Amniotic stem cell (primary cell): ENCODE measurements at regions not wholly inside any gene's neighbourhood (a gene's known extent, or its start where the extent isn't known, plus 50 kb on each side); places are given as distances from the start of the nearest gene placed in this dataset.
"Not testable (repeated sequence)": the region's sequence is repeated elsewhere in the genome, so short reads cannot be mapped to it uniquely, and the experiment has no call there.

Experiments
- DNase-seq: peaks from one replicate; lab custom pipeline; 2025; lab: John Stamatoyannopoulos, UW

DNA sequence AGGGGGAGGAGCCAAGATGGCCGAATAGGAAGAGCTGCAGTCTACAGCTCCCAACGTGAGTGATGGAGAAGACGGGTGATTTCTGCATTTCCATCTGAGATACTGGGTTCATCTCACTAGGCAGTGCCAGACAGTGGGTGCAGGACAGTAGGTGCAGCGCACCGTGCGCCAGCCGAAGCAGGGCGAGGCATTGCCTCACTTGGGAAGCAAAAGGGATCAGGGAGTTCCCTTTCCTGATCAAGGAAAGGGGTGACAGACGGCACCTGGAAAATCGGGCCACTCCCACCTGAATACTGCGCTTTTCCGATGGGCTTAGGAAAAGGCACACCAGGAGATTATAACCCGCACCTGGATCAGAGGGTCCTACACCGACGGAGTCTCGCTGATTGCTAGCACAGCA is 121.1 kb upstream of the SESTD1 start:
- DNase-seq, result not testable (repeated sequence)

DNA sequence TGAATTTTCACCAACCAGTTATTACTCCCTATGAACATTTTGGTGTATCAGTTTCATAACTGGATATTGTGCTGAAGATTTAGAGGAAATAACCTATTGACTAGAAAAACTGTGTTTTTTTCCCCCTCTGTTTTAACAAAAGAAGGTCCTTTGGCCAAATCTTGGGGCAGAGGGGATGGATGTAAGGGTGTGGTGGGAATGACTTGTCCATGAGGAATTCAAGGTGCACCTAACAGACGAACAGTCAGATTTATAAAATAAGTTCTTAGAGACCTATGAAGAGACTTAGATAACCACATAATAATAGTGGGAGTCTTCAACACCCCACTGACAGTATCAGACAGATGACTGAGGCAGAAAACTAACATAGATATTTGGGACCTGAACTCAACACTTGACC is 119.3 kb upstream of the SESTD1 start:
- DNase-seq, result no peak

DNA sequence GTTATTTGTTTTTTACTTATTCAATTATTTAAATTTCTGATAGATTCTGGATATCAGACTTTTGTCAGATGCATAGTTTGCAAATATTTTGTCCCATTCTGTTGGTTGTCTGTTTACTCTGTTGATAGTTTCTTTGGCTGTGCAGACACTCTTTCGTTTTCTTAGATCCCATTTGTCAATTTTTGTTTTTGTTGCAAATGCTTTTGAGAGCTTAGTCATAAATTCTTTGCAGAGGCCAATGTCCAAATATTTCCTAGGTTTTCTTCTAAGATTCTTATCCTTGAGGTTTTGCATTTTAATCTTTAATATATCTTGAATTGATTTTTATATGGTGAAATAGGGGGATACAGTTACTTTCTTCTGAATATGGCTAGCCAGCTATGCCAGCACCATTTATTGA is 112.7 kb upstream of the SESTD1 start:
- no peak for DNase-seq

DNA sequence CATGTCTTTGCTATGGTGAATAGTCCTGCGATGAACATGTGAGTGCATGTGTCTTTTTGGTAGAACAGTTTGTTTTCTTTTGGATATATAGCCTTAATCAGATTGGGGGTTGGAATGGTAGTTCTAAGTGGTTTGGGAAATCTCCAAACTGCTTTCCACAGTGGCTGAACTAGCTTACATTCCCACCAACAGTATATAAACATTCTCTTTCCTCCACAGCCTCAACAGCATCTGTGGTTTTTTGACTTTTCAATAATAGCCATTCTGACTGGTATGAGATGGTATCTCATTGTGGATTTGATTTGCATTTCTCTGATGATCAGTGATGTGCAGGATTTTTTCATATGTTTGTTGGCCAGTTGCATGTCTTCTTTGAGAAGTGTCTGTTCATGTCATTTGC is 112.2 kb upstream of the SESTD1 start:
- DNase-seq, result no peak

DNA sequence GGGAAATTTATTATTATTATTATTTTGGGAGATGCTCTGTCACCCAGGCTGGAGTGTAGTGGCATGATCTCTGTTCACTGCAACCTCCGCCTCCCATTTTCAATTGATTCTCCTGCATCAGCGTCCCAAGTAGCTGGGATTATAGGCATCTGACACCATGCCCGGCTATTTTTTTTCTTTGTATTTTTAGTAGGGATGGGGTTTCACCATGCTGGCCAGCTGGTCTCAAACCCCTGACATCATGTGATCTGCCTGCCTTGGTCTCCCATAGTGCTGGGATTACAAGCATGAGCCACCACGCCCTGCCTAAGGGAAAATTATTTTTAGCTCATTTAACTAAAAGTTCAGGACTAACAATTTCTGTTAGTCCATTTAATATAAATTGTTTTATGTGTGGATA is 109.2 kb upstream of the SESTD1 start:
- DNase-seq, result no peak

DNA sequence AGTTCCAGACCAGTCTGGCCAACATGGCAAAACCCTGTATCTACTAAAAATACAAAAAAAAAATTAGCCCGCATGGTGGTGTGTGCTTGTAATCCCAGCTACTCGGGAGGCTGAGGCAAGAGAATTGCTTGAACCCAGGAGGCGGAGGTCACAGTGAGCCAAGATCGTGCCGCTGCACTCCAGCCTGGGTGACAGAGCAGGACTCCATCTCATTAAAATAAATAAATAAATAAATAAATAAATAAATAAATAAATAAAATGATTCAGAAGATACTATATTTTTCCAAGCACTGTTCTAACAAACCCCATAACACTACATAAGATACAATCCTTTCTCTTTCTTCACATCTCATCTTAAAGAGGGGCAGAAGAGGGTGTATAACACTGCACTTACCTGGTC is 100.9 kb upstream of the SESTD1 start:
- not testable (repeated sequence) for DNase-seq

DNA sequence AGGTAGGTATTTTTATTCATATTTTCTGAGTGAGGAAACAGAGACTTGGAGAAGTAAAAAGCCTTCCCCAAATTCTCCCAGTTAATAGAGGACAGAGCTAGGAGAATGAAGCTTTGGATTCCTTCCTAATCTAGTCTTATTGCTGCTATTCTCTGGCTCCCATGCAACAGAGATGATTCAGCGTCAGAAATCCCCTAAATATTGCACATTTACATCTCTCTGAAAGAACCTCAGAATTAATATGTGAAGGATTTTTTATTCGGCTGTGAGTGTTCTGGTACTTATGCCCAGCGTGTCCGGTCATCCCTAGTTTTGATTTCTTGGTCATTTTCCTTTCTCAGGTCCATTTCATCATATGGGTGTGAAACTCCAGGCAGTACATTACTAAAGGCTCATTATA is 91.2 kb upstream of the SESTD1 start:
- DNase-seq, result no peak

DNA sequence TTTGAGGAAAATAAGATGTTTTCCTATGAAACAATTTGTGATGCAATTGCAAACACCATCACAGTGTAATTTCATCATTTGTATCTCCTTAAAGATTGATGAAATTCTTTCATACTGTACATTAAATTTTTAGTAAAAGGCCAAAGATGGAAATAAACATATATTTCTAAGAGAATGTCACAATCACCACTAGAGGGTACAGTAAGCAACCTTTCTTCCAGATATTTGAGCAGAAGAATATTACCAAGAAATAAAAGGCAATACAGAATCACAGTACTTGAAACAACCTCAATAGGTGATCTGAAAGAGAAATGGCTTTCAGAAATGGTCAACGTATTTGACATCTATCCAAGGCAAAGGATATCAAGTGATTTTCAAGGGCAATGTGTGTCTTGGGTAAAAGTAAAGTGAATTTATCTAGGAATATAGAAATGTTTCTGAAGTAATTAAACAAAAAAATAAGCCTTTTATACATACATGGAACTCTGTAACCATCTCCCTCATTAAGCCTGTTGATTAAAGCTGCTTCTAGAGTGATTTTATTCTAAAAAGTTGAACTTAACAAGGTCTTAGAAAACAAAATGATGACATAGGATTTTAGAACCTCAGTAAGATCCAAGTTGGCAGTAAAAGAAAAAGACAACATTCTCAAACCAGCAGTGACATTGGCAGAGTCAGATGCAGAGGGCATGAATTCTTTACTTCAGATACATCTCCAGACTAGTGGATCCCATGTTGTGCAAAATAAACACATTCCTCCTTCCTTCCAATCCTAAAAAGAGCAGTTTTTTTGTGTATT is 90.3 kb upstream of the SESTD1 start:
- no peak for DNase-seq

DNA sequence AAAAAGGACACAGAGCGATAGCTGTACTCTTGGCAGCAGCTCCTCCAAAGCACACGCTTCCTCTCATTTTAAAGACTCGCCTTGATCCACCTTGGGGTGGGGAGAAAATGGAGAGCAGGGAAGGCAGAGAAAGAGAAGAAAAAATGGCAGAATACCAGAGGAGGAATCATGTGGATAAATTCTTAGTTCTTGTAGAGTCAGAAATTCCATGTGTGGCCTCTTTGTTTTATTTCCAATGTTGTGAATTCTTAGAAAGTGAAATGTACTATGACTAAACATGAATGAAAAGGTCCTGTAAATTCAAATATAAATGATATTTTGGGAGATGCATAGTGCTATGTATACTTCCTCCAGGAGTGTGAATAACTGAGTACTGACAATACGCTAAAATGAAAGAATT is 89.7 kb upstream of the SESTD1 start:
- no peak for DNase-seq

DNA sequence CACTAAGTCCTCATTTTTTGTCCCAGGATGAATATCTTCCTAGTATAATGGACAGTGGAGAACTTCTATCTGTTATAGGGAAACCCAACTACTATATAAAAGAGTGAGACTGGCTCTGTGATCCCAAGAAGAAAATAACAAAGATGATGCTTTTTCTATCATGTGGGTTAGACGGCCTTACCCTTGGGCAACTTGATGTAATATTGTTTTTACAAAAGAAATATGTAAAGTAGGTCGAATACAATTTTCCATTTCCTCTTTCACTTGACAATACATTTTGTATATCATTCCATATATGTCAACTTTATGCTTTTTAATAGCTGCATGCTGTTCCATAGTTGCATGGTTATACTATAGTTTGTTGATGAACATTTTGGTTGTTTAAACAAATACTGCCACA is 87.5 kb upstream of the SESTD1 start:
- no peak for DNase-seq

DNA sequence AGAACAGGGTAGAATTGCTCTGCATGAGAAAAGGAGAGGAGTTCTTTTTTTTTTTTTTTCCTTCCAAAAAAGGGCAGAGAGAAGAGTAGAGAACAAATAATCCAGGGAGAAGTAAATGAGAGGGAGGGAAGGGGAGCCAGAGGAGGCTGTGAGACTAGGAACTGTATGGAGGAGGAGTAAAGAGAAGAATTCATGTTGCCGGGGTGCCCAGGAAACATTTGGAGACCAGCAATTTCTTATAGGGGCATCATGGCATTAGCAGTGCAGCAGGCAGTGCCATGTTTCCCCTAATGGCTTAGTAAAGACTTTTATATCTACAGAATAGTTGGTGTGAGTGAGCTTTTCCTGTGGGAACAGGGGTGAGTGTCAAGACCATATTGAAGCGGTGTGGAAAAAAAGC is 86.4 kb upstream of the SESTD1 start:
- no peak for DNase-seq

DNA sequence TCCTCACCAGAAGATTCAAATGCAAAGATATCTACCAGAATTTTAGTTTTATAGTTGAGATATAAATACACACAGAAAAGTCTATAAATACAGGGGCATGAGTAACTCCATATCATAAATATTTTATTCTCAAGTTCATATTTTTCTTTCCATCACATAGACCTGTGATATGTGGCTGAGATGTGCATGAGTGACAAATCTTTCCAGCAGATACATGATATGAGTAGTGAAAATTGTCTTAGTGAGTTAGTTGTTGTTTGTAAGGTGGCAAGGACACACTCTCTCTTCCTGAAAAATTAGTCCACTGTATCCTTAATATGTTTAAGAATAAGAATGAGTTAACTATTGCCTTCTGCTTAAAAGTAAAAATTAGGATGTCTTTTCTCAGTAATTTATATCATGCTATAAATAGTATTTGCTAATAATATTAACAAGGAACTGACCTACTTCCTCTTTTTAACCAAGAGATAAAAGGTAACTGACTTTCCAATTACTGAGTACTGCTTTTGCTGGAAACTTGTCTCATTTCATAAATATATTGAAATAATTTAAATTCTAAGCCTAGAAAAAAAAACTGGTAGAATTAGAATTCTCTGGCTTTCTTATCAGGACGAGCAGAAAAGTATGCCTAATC is 85.2 kb upstream of the SESTD1 start:
- no peak for DNase-seq

DNA sequence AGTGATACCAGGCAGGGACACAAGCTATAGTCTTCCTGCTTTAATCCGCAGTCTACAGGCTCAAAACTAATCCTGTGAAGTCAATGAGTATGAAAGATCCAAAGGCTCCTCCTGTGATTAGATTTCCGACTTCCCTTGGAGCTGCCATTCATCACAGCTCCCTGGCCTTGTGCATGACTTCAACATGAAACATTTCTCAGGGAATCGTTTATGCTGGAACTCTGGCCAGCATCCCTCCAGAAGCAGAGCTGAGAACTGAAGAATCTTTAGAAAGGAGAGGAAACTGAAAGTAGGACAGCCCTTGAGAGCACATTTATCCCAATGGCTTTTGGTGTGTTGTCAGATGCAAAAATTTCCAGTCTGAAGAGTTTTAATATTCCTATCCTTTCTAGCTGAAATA is 84.3 kb upstream of the SESTD1 start:
- DNase-seq, result no peak

DNA sequence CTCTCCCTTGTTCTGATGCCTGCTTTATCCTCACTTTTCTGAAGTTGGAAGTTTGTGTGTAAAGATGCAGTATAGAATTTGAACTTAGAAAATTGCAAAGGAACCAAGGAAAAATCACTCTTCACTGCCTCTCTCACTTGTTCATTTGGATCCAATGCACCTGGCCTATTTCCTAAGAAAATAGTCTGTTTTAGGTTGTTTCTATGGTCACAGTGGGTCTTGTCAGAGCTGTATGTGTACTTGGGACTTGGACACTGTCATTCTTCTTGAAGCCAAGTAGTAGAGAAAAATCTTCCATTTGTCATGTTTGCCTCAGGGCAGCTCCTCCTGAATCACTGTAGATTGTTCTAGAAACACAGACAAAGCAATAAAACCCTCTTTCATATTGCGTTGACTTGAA is 80.3 kb upstream of the SESTD1 start:
- no peak for DNase-seq

DNA sequence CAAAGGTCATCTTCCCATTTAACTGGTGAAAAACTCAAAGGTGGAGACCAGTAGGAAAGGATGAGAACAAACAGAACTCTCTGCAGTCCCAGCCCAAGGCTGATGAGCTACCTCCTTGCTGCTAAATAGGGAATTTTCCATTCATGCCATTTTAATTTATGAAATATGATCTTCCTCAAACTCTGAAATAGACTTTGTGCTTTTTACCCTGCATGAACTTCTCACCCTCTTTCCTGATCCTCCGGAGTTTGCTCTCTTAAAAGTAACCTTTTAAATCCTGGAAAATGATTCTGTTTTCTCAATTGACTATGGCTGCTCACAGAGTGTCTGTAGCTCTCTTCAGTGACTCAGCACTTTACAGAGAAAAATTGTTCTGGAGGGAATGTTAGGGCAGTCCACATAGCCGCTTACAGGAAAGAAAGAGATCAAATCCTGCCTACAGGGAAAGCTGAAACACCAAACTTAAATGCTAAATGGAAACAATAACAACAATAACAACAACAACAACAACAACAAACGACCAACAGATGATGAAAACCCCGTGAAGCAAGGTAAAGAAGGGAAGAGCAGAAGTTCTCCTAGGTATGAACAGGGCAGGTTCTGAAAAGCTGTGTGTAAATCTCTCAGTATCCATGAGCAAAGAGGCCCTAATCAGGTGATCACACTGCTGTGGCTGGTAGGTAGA is 79.8 kb upstream of the SESTD1 start:
- no peak for DNase-seq

DNA sequence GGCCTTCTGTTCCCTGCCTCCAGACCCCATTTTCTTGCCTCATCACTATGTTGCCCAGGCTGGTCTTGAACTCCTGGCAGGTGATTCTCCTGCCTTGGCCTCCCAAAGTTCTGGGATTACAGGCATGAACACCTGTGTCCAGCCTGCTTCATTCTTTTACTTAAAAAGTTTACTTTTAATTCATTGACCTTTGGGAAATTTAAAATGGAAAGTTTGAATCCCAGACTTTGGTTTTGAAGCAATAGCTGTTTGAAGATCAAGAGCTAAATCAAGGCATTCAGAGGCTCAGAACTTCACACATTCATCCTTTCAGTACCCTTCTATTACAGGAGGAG is 79.3 kb upstream of the SESTD1 start:
- no peak for DNase-seq

DNA sequence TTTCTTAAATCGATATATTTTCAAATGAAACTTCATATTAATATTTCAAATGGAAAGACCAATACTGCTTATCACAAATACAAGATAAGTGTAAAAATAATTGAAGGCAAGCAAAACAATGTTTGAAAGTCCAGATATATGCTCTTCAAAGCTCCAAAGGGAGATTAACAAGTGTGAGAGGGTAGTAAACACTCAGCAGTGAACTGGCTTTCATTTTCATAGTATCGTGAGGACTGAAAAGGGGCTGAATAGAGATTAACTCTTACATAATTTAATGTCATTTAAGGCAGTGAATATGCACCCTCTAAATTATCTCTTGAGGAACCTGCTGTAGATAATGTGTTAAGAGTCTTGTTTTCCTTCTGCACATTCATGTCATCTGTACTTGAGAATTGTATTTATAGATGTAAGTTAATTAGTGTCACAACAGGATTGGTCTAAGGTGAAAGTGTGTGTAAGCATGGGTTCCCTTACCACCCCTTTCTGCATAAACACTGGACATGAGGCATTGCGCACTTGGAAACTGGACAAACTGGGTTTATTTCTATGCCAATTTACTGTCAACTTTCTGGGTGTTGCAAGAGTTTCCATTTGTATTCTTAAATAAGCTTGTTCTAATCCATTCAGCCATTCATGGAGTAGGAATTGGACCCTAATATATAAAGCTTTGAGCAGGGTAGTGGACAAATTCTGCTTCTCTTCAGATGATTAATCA is 76.7 kb upstream of the SESTD1 start:
- DNase-seq, result no peak

DNA sequence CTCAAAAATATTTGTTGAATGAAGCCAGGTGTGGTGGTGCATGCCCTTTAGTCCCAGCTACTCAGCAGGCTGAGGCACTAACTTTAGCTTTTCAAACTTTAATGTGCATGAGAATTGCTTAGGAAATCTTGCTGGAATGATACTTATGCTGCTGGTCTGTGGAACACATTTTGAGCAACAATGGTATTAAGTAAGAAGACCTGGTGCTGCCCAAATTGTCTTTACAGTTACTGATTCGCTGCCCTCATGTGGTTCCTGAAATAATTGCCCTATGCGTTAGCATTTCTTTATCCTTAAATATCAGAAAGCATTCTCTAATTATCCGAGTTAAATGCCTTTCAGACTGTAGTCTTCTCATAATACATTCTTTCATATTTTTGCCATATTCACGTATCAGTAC is 76.0 kb upstream of the SESTD1 start:
- DNase-seq, result no peak

DNA sequence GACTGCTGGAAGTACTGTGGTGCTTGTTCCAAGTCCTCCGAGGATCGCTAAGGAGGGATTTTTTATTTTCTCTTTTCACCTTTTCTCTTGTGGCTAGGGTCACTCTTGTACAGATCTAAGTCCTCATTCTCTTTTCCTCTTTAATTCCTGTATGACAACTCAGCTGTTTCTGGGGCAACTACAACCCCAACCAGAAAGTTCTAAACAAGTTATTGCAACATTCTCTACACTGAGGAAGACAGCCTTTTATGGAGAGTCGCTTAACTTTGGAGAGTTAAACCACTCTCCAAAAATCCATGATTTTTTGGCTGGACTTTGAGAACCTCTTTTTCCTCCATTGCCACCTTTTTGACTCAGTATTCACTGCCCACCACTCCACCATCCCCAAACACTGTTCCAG is 74.0 kb upstream of the SESTD1 start:
- no peak for DNase-seq

DNA sequence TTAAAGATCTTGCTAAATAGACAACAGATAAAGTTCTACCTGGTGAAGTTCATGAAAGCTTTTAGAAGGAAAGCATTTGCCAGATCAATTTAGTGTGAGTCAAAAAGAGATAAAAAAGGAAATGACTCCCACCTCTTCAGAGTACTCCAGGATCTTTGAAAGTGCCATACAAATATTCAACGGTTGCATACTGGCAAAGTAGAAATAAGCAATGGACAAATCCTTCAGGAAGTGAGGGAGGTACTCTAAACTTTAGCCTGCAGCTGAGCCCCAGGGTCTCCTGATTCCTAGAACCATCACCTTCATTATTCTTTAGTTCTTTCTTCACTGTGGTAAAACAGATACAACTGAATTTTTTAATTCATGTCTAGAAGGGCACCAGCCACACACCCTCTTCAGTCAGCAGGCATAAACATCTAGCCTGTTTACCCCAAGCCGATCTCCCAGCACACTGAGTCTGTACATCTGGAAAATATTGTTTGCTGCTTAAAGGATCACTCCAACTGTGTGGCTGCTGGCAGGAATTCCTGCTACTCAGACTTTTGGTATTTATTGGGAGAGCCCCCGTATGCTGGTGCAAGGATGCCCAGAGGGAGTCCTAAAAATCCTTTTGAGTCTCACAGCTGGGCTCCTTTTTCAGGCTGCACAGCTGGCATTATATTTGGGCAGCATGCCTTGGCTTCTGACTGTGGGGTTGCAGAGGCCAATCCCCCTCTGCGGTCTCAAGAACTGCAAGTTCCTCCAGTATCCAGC is 72.3 kb upstream of the SESTD1 start:
- peak; percentile 43 for DNase-seq

DNA sequence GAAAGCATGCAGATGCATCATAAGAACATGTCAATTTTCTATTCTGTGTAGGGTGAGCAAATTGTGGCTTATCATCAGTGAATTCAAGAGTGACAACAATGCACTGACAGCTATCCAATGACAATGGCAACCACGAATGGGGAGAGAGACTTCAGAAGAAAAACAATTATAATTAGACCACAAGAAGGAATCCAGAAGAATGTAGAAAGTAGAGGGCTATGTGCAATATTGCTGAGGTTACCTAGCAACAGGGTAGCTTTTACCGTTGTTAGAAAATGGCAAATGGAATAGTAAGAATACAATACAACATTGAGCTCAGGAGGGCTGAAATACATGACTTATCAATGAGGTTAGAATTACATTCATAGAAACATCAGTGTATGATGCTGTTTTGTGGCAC is 71.1 kb upstream of the SESTD1 start:
- DNase-seq, result no peak

DNA sequence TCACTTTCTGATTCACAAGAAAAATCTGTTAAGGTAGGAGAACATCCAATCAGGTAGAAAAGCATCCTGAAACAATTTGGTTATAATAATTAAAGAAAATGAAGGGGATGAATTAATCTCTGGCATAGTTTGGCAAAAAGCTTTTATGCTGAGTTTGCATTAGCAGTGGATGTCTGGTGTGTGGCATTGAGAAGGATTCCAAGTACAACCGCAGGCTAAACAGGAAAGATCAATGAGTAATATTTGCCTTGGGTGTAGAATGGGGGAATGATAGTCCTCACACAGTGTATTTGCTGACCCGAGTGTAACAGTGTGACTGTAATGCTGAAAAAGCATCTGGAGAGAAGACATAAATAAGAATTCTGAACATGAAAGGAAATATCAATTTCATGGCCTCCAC is 68.3 kb upstream of the SESTD1 start:
- DNase-seq, result no peak
